K562 (cell line): ENCODE measurements at regions not wholly inside any gene's neighbourhood (a gene's known extent, or its start where the extent isn't known, plus 50 kb on each side); places are given as distances from the start of the nearest gene placed in this dataset.
A peak's percentile ranks its signal among the peaks of the same experiment; 100 is the strongest.

ENCODE experiments used
- BDP1 ChIP-seq: IDR thresholded peaks from 3 replicates; pipeline ENCODE4 v1.6.1; 2011; ENCODE audit not compliant: insufficient read length, insufficient read depth
- CSDE1 ChIP-seq, 2 experiments: fragments of 450-650 bp; IDR thresholded peaks; 2 replicates each; pipeline ENCODE4 v1.6.1; 2016; ENCODE audit warnings: mild to moderate bottlenecking in 1 of 2
- NCOA4 ChIP-seq: fragments of 450-650 bp; IDR thresholded peaks from 2 replicates; pipeline ENCODE4 v1.6.1; 2018; ENCODE audit warnings: mild to moderate bottlenecking; ENCODE audit not compliant: partially characterized antibody
- RFX1 ChIP-seq: fragments of 450-650 bp; IDR thresholded peaks from 2 replicates; pipeline ENCODE4 v1.6.1; 2016; ENCODE audit warnings: mild to moderate bottlenecking, moderate library complexity
- SAFB2 ChIP-seq: fragments of 200-400 bp; formaldehyde crosslinking; IDR thresholded peaks from 2 replicates; pipeline ENCODE4 v1.6.1; 2018; ENCODE audit warnings: borderline replicate concordance, low read length, low read depth, moderate library complexity; ENCODE audit not compliant: severe bottlenecking
- SMAD1 ChIP-seq: fragments of 150-350 bp; IDR thresholded peaks from 2 replicates; pipeline ENCODE4 v1.6.1; 2014; ENCODE audit warnings: low read length, low read depth; ENCODE audit not compliant: partially characterized antibody
- TAL1 ChIP-seq: fragments of 450-650 bp; IDR thresholded peaks from 2 replicates; pipeline ENCODE4 v1.6.1; 2016; ENCODE audit warnings: mild to moderate bottlenecking
- TARDBP ChIP-seq: fragments of 450-650 bp; IDR thresholded peaks from 2 replicates; pipeline ENCODE4 v1.6.1; 2016
- ZNF253 ChIP-seq: fragments of 250-450 bp; sonication (Bioruptor Pico); conservative IDR thresholded peaks from 2 replicates; pipeline ENCODE4 v1.6.1; 2021; ENCODE audit warnings: mild to moderate bottlenecking
- ZNF274 ChIP-seq: IDR thresholded peaks from 2 replicates; pipeline ENCODE4 v1.6.1; 2011; ENCODE audit warnings: low read depth, mild to moderate bottlenecking, low read length, moderate library complexity, borderline replicate concordance
- ZNF589 ChIP-seq: fragments of 200-800 bp; sonication (Bioruptor generic); IDR thresholded peaks from 2 replicates; pipeline ENCODE4 v1.6.1; 2016; ENCODE audit warnings: low read depth, missing genetic modification characterization, missing compliant biosample characterization
- TF ChIP-seq, protein P1 (sequence below): fragments of 450-650 bp; formaldehyde crosslinking; IDR thresholded peaks from 2 replicates; pipeline ENCODE4 v1.4.0; 2022; ENCODE audit warnings: mild to moderate bottlenecking, moderate library complexity

DNA sequence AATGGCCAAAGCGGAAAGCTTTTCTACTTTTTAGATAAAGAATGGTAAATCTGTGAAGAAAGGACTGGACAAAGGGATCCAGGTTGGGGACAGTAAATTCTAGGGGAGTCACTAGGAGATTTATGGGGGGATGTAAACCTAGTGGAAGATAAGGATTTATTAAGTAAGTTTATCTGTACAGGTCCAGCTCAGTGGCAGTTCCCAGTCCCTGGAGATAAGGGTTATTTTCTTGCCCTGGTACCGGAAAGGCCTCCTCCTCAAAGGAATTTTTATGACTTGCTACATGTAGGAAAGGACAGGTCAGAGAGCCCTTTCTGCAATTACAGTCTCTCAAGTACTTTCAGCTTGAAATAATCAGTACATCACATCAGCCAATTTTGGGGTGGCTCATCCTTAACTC, 72.6 kb upstream of the BICD1 start (continued):
- TF ChIP-seq CSDE1 (IDR thresholded peaks at IDR 0.05) (no peak), NCOA4 (no peak), TARDBP (no peak), ZNF589 (CRISPR knock-in tag) (no peak), SMAD1 (peak; percentile 35), ZNF253 (CRISPR knock-in tag) (no peak), BDP1 (no peak), TAL1 (peak; percentile 65), RFX1 (no peak), SAFB2 (no peak), ZNF274 (no peak)
- TF ChIP-seq, protein P1, sequence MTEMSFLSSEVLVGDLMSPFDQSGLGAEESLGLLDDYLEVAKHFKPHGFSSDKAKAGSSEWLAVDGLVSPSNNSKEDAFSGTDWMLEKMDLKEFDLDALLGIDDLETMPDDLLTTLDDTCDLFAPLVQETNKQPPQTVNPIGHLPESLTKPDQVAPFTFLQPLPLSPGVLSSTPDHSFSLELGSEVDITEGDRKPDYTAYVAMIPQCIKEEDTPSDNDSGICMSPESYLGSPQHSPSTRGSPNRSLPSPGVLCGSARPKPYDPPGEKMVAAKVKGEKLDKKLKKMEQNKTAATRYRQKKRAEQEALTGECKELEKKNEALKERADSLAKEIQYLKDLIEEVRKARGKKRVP (CRISPR knock-in tag), result no peak
- TF ChIP-seq, all 486 proteins: peak for 28
